HepG2 (cell line): ENCODE measurements at regions not wholly inside any gene's neighbourhood (a gene's known extent, or its start where the extent isn't known, plus 50 kb on each side); places are given as distances from the start of the nearest gene placed in this dataset.

Experiments
- CENPX ChIP-seq: sonication (generic); formaldehyde crosslinking; IDR thresholded peaks from 2 replicates; pipeline ENCODE4 v1.9.0; 2021; ENCODE audit warnings: mild to moderate bottlenecking, missing genetic modification reagents, moderate library complexity
- CTCF ChIP-seq: sonication (generic); formaldehyde crosslinking; IDR thresholded peaks from 2 replicates; pipeline ENCODE4 v1.5.0; 2020; ENCODE audit warnings: mild to moderate bottlenecking, missing genetic modification reagents, moderate library complexity
- EP300 ChIP-seq, 3 experiments: sonication (generic) in 1 of 3; formaldehyde crosslinking in 1 of 3; IDR thresholded peaks; 2 replicates each; pipeline versions ENCODE4 v1.5.1 to v1.6.1; 2011 to 2020; ENCODE audit warnings: low read depth in 2 of 3, low read length in 2 of 3, borderline replicate concordance in 1 of 3, improper control_type of control experiment in 1 of 3, mild to moderate bottlenecking in 1 of 3, missing genetic modification reagents in 1 of 3, moderate library complexity in 1 of 3
- JUN ChIP-seq: sonication (generic); formaldehyde crosslinking; IDR thresholded peaks from 2 replicates; pipeline ENCODE4 v1.4.0; 2020; ENCODE audit warnings: mild to moderate bottlenecking, missing genetic modification reagents
- NCOR1 ChIP-seq: fragments of 200-600 bp; sonication (generic); IDR thresholded peaks from 2 replicates; pipeline ENCODE4 v1.7.0; 2017; ENCODE audit warnings: antibody characterized with exemption, low read length, borderline replicate concordance
- NFE2 ChIP-seq: sonication (generic); formaldehyde crosslinking; IDR thresholded peaks from 2 replicates; pipeline ENCODE4 v1.4.0; 2020; ENCODE audit warnings: missing genetic modification reagents
- TP53 ChIP-seq: sonication (generic); formaldehyde crosslinking; conservative IDR thresholded peaks from 2 replicates; pipeline ENCODE4 v1.4.0; 2020; ENCODE audit warnings: missing genetic modification reagents
- ZFP37 ChIP-seq: sonication (generic); formaldehyde crosslinking; IDR thresholded peaks from 2 replicates; pipeline ENCODE4 v1.4.0; 2020; ENCODE audit warnings: missing genetic modification reagents, borderline replicate concordance
- ZMAT5 ChIP-seq: sonication (generic); formaldehyde crosslinking; IDR thresholded peaks from 2 replicates; pipeline ENCODE4 v1.5.0; 2020; ENCODE audit warnings: mild to moderate bottlenecking, low read depth, missing genetic modification reagents, borderline replicate concordance
- TF ChIP-seq, protein P1 (sequence below): IDR thresholded peaks from 2 replicates; pipeline ENCODE4 v1.6.1; 2016; ENCODE audit warnings: low read depth

- TF ChIP-seq NCOR1 (no peak), ZMAT5 (CRISPR knock-in tag) (no peak), NFE2 (no peak), JUN (no peak), CTCF (CRISPR knock-in tag) (no peak), CENPX (CRISPR knock-in tag) (no peak), EP300 (IDR thresholded peaks at IDR 0.05; ENCODE audit: low read depth in 2 of 2, low read length in 2 of 2) (no peak), EP300 (CRISPR knock-in tag; IDR thresholded peaks at IDR 0.05; ENCODE audit: borderline replicate concordance) (no peak), TP53 (CRISPR knock-in tag) (no peak), ZFP37 (no peak)
- TF ChIP-seq, protein P1, sequence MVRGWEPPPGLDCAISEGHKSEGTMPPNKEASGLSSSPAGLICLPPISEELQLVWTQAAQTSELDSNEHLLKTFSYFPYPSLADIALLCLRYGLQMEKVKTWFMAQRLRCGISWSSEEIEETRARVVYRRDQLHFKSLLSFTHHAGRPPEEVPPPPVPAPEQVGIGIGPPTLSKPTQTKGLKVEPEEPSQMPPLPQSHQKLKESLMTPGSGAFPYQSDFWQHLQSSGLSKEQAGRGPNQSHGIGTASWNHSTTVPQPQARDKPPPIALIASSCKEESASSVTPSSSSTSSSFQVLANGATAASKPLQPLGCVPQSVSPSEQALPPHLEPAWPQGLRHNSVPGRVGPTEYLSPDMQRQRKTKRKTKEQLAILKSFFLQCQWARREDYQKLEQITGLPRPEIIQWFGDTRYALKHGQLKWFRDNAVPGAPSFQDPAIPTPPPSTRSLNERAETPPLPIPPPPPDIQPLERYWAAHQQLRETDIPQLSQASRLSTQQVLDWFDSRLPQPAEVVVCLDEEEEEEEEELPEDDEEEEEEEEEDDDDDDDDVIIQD, result no peak
Measured at GRCh38 chr1:114262337-114262736, 108.7 kb upstream of the SYT6 start.
